Kidney capillary endothelial cell (primary cell): ENCODE measurements at regions not wholly inside any gene's neighbourhood (a gene's known extent, or its start where the extent isn't known, plus 50 kb on each side); places are given as distances from the start of the nearest gene placed in this dataset.
A peak's percentile ranks its signal among the peaks of the same experiment; 100 is the strongest.

Experiments
- DNase-seq: peaks from one replicate; pipeline ENCODE4 v3.0.0-alpha.2; 2018; ENCODE audit warnings: low spot score

DNA sequence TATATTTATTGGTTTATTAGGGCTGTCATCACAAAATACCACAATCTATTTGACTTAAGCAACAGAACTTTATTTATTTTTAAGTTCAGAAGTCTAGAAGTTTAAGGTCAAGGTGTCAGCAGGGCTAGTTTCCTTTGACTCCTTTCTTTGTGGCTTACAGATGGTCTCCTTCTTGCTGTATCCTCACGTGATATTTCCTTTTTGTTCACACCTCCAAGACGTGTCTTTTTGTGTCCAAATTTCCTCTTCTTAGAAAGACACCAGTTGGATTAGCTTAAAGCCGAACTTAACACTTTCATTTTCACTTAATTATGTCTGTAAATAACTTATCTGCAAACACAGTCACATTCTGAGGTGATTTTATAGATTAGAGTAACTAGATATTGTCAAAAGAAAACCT, 631.4 kb upstream of the POT1 start:
- no peak for DNase-seq

DNA sequence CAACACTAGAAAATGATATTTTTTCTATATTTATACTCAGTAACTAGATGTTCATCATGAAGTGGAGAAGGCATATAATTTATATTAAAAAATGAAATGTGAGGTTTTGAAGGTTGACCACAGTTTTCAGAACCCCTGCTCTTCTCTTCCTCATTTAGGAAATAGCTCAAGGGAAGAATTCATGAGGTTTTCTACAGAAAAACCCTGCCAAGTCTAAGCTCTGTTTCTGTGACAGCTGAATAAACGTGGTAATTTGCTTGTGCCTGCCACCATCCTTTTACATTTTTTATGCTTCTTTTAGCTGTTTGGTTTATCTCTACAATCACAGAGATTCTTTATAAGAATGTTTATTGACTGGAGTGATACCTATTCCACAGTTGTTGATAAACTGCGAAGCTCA, 630.3 kb upstream of the POT1 start:
- DNase-seq = no peak

DNA sequence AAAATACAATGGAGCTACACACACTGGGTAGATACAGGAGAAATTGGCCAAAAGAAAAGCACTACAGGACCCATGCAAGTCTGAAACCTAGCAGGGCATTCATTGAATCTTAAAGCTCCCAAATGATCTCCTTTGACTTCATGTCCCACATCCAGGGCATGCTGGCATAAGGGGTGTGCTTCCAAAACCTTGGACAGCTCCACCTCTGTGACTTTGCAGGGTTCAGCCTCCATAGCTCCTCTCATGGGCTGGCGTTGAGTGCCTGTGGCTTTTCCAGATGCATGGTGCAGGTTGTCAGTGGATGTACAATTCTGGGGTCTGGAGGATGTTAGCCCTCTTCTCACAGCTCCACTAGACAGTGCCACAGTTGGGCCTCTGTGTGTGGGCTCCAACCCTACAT, 626.3 kb upstream of the POT1 start:
- no peak for DNase-seq

DNA sequence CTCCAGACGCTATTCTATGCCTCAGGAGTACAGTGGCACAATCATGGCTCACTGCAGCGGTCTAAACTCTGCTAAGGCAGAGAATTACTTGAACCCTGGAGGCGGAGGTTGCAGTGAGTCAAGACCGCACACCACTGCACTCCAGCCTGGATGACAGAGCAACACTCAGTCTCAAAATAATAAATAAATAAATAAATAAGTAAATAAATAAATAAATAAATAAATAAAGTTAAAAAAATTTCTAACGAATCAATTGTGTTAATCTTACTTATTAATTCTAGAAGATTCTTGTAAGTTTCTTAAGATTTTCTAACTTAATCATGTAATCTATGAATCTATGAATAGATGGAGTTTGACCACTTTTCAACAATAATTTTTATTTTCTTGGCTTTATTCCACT, 621.4 kb upstream of the POT1 start:
- no peak for DNase-seq

DNA sequence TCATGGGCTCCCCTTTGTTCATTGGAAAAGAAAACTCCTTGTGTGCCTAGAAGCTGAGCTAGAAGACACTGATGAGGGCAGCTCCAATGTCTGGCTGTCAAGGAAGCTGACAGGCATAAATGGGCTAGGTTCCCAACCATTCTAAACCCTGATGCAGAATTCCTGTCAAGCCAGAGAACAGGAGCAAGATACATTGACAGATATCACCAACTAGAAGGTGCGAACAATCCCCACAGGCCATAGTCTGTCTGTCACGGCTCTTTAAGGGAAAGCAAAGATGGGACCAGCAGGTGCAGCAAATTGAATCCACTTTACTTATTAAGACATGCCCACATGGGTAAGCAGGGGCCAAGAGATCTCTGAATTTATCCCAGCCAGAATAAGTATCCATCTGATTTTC, 617.9 kb upstream of the POT1 start:
- no peak for DNase-seq

DNA sequence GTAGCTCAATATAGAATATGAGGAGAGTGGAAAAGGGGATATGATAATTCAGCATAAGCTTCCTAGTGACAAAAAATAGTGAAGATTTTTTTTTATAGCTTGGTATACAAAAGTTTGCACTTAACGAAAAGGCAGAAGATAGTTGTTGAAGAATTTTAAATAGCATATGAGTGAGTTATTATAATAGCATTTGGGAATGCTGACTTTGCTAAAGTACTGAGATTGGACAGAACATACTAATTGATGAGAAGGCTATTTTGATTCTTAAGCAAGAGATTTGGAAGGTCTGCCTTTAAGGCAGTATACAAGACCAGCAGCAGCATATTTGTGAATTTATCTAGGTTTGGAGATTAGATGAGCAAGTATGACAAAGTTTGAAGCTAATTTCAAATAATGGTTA, 600.9 kb upstream of the POT1 start:
- DNase-seq = no peak

DNA sequence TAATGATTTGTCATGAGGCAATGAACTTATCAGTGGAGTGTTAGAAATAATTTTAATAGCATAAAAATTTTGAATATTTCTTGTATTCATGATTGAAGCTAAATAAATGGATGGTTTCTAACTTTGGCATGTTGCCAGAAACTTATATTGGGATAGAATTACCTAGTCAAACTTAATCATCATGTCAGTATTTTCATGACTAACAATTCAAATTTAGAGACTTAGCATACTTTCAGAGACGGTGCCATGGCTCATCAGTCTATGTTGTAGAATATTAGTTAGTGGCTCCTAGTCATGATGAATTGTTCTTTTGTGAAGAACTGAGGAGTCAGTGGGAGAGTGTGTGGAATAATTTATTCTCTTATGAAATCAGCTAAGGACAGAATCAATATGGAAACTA, 599.6 kb upstream of the POT1 start:
- DNase-seq = peak; percentile 12

DNA sequence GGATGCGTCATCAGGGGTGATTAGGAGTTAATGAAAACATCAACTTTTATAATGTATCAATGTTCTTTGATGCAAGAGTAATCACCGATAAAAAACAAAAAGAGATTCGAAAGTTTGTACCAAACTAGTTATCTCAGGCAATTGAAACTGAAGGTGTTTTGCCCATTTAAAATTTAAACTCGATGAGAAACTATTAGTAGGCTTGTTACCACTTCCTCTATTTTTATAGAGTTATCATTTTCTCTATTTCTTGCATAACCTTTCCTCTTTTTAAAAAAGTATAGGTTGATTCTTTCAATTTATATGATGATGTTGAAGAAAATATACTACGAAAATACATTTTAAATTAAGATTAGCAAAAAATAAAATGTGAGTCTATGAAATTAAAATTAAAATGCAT, 597.3 kb upstream of the POT1 start:
- DNase-seq = no peak

DNA sequence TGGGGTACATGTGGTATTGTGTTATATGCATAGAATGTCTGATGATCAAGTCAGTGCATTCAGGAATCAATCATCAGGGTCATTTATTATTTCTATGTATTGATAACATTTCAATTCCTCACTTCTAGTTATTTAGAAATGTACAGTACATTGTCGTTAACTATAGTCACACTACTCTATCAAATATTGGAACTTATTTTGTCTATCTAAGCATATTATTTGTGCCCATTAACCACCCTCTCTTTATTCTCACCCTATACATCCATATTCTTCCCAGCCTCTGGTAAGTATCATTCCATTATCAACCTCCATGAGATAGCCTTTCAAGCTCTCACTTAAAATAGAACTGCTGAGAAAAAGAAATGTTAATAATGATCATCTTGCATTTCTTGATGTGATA, 596.5 kb upstream of the POT1 start:
- DNase-seq = no peak

DNA sequence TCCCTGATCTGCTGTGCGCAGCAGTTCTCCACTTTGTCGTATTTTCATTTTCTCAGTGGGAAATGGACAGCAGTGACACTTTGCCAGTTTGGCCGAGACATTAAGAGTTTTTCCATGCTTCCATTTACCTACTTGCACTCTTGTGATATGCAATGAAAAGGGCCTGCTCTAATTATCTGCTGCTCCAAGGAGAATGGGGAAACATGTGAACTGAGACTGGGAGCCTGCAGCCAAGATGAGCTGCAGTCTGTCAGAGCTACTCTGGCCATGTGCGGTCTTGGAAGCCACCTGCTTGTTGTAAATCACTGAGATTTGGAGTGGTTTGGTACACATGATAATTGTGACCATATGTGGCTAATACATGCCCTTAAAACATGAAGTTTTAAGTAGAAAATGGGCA, 586.6 kb upstream of the POT1 start:
- no peak for DNase-seq

DNA sequence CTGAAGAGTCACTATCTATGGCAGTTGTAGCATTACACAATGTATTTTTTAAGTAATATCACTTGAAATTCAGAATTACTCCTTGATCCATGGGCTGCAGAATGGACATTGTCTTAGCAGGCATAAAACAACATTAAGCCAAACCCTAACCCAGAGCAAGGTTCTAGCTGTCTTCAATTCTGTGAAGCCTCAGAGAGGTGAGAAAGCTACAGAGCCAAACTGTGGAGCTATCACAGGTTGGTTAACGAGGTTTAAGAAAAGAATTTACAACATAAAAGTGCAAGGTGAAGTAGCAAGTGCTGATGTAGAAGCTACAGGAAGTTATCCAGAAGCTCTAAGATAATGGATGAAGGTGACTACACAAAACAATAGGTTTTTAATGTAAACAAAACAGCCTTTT, 582.7 kb upstream of the POT1 start:
- DNase-seq = no peak

DNA sequence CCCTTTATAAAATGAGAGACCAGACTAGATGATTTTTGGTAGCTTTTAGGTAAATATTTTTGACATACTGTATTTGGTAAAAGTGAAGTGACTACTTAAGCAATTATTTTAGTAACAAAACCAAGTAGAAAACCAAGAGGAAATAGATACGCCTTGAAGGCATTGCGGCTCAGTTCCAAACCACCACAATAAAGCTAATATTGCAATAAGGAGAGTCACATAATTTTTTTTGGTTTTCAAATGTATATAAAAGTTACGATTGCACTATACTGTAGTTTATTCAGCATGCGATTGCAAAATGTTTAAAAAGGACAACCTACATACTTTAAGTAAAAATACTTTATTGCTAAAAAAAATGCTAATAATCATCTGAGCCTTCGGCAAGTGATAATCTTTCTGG, 581.7 kb upstream of the POT1 start:
- no peak for DNase-seq

DNA sequence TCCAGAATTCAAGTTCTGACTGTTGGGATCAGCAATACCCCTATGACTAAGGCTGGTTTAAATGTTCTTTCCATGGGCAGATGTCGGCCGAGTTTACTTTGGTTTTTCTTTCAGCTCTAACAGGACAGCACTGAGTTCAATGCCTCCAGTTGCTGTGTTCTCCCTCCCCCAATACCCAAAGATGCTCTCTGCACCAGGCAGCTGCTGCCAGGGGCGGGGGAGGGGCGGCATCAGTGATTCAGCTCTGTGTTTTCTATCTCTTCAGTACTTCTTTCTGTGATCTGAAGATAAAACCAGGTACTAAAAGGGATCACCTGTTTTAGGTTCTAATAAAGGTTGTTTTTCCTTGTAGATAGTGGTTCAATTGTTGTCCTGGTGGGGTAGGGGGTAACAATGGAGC, 576.7 kb upstream of the POT1 start:
- DNase-seq = no peak

DNA sequence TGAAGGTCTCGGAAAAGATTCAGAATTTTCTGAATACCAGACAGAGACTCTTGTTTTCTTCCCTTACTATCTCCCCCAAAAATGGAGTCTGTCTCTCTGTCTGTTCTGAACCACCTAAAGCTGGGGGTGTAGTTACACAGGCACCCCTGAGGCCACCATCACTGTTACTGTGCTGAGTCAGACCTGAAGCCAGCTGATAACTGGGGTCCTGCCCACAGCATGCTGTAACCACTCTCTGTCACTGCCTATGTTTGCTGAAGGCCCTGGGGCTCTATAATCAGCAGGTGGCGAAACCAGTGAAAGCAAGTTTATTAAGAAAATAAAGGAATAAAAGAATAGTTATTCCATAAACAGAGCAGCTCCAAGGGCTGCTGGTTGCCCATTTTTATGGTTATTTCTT, 575.2 kb upstream of the POT1 start:
- no peak for DNase-seq

DNA sequence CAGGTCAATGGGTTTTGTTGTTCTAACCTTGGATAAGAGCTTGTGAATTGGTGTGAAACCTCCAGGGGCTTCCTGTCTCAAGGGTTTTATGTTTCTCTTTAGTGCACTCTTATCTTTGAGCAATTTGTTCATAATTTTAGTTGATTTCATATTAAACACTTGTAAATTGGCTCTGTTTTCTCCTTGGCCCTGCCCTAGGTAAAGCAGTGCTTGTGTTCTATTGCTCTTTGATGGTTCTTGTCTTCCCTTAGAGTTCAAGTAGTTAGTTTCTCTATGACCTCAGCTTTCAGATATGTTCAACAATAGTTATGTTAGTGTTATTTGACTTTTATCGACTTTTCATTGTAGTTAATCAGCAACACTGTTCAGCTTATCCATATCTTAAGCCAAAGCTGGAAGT, 566.4 kb upstream of the POT1 start:
- no peak for DNase-seq

DNA sequence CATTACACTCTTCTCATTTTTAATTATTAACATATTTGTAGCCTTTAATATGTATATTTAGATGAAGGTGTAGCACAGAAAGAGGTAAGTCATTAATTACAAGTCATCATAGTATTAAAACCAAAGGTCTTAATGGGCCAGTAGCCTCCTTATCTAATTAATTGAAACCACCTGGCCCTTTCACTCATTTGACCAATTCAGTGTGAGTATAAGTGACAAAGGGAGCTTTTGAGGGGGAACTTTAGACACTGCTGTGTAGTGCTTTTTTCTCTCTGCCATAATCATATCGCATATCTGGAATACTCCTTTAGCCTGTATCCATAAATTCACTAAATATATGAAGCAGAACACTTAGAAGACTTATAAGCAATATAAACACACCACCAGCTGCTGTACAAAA, 562.9 kb upstream of the POT1 start:
- no peak for DNase-seq

DNA sequence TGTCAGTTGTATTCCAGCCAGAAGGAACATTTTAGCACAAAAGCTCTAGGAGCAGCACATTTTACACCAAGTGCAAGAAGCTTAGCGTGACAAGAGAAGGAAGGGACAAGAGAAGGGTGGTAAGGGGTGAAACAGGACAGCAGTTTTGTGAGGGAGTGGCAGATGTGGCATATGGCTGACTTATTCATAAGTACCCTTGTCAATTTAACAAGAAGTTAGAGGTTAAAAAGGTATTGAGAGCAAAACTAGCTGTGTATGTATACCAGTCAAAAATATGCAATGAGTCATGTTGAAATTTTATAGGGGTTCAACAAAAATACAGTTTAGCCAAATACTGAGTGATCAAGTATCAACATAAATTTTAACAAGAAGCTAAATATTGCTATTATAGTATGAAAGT, 561.5 kb upstream of the POT1 start:
- no peak for DNase-seq

DNA sequence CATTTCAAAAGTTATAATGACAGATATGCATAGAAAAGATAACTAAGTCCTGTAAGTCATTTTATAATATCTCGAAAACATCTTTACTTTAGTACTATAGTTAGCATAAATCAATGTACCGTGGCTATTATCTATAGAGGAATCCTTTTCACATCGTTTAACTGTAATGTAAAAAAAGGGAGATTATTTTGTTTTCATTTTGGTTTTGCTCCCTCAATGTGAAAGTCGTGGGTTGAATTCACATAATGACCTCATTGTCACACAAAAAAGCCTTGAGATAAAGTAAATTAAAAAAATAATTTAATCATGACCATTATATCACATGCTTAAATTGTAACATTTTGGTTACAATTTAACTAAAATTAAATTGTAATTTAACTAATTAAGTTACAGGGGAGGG, 560.5 kb upstream of the POT1 start:
- DNase-seq = no peak

DNA sequence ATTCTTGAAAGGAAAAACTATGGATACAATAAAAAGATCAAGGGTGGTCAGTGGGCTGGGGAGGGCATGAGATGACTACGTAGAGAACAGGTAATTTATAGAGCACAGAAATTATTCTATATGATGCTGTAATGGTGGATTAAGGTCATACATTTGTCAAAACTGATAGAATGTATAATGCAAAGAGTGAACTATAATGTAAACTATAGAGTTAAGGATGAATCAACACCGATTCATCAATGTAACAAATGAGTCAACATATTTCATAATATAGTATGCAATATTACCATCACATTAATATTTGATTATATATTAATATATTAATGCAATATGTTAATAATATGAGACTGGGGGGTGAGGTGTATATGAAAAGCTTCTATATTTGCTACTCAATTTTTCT, 555.6 kb upstream of the POT1 start:
- DNase-seq = no peak

DNA sequence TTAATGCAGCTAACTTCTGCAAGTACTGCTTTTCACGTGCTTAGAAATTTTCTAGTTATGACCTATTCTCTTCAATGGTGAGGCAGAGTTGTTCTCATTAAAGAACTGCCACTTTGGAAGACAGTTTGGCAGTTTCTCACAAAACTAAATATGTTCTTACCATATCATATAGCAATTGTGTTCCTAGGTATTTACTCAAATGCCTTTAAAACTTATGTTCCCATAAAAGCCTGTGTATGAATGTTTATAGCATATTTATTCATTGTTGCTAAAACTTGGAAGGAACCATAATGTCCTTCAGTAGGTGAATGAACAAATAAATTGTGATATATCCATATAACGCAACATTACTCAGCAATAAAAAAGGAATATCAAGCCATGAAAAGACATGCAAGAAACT, 555.1 kb upstream of the POT1 start:
- no peak for DNase-seq

DNA sequence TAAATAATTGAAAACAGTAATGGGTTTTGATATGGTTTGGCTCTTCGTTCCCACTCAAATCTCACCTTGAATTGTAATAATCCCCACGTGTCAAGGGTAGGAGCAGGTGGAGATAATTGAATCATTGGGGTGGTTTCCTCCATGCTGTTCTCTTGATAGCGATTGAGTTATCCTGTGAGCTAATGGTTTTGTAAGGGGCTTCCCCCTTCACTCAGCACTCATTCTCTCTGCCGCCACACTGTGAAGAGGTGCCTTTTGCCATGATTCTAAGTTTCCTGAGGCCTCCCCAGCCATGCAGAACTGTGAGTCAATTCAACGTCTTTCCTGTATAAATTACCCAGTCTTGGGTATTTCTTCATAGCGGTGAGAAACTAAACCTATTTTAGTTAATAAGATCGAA, 551.7 kb upstream of the POT1 start:
- DNase-seq = no peak

DNA sequence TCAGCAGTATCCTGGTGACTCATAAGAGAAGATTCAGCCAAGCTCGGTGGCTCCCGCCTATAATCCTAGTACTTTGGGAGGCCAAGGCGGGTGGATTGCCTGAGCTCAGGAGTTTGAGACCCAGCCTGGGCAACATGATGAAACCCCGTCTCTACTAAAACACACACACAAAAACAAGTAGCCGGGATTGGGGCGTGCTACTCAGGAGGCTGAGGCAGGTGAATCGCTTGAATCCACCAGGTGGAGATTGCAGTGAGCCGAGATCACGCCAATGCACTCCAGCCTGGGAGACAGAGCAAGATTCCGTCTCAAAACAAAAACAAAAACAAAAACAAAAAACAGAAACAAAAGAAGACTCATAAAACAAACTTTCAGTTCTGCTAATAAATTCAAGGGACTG, 551.1 kb upstream of the POT1 start:
- DNase-seq = no peak

DNA sequence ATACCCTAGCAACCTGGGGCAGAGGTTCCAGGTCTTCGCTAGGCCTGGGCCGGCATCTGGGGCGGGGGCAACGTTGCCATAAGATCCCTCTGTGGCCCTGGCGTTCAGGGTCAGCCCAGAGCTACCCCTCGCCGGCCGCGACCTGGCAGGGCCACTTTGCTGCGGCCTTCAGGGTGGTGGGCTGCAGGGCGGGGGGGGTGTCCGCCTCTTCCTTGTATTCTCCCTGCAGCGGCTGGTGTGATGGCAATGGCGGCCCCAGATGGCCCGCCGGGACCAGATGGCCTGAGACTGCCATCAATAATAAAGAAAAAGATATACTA, 539.2 kb upstream of the POT1 start:
- DNase-seq = no peak

DNA sequence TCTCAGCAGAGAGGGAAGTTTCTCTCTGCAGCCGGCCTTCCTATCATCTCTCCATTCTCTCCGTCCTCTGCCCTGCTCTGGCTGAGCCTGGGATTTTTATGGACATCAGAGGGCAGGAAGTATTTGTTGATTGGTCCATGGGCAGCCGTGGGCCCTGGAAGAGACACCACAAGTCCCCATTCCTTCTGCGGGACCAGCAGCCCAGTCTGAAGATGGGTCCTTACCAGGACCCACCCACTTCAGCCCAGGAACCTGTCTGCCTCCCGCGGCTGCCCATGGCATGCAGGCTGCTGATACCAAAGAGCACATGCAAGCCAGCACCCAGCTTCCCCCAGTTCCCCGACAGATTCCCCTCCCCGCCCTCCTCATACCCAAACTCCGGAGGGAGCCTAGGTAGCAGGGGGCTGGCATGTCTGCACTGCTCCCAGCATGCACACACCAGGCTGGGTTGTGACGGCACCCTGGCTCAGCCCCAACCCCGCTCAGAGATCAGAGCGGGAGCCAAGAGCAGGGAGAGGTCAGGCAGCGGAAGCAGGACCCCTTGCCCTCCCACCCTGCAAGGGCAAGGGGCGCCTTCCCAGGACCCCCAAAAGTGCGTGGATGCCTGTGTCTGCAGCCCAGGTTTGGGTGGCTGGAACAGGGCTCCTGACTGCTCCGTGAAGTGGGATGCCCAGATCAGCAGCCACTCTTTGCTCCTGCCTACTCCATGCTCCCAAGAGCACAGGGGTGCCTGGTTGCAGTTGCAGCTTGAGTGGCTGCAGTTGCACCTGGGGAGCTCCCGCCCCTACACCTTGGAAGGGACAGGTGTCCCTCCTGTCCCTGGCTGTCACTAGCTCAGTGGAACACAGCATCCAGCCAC, 538.6 kb upstream of the POT1 start:
- no peak for DNase-seq

DNA sequence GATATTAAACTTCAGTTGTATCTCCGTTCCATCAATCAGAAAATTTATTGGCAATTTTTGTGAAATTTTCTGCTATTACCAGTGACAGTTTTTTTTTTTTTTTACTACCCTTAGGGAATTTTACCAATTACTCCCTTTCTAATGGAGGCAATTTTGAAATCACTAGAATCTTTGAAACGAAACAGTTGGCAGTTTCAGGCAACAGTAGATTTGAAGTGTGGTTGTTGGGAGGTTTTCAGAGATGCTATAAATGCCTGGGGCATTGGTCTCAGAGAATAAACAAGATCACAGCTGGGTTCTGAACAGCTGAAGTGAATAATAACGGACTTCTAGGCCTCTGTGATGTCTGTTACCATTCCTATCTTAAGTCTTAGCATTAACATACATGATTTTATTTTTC, 535.9 kb upstream of the POT1 start:
- no peak for DNase-seq
